AG10803 (cell line): ENCODE measurements at regions not wholly inside any gene's neighbourhood (a gene's known extent, or its start where the extent isn't known, plus 50 kb on each side); places are given as distances from the start of the nearest gene placed in this dataset.

ENCODE experiments used
- DNase-seq: peaks from one replicate; pipeline ENCODE4 v3.0.0; 2010; ENCODE audit warnings: low read depth
- H3K4me3 ChIP-seq: 2 replicates; pipeline ENCODE4 v1.5.1; 2011; ENCODE audit warnings: mild to moderate bottlenecking, low read length, control low read depth
- CTCF ChIP-seq: conservative IDR thresholded peaks from 2 replicates; pipeline ENCODE4 v1.5.1; 2011; ENCODE audit warnings: mild to moderate bottlenecking, low read length, control low read depth, inconsistent platforms

- no peak for TF ChIP-seq CTCF
- no peak overlapping the region for H3K4me3 ChIP-seq
- DNase-seq = no peak
Measured at GRCh38 chr13:95457294-95457693, 95.2 kb upstream of the CLDN10 start.

GRCh38 chr13:95462801-95463200 is 89.7 kb upstream of the CLDN10 start:
- H3K4me3 ChIP-seq = no peak overlapping the region
- TF ChIP-seq CTCF = no peak
- DNase-seq = no peak

- DNase-seq = no peak
- no peak overlapping the region for H3K4me3 ChIP-seq
- TF ChIP-seq CTCF = no peak
Measured at GRCh38 chr13:95463531-95463930, 89.0 kb upstream of the CLDN10 start.

- H3K4me3 ChIP-seq = no peak overlapping the region
- no peak for TF ChIP-seq CTCF
- no peak for DNase-seq
Measured at GRCh38 chr13:95470574-95471366, 81.8 kb upstream of the CLDN10 start.

- no peak for TF ChIP-seq CTCF
- no peak overlapping the region for H3K4me3 ChIP-seq
- DNase-seq = no peak
Measured at GRCh38 chr13:95471960-95472359, 80.6 kb upstream of the CLDN10 start.

GRCh38 chr13:95474992-95475391 is 77.5 kb upstream of the CLDN10 start:
- no peak for DNase-seq
- no peak overlapping the region for H3K4me3 ChIP-seq
- TF ChIP-seq CTCF = no peak

- no peak for TF ChIP-seq CTCF
- no peak for DNase-seq
- no peak overlapping the region for H3K4me3 ChIP-seq
Measured at GRCh38 chr13:95477187-95477586, 75.3 kb upstream of the CLDN10 start.
